WI38 (cell line): ENCODE measurements at regions not wholly inside any gene's neighbourhood (a gene's known extent, or its start where the extent isn't known, plus 50 kb on each side); places are given as distances from the start of the nearest gene placed in this dataset.
"Not testable (repeated sequence)": the region's sequence is repeated elsewhere in the genome, so short reads cannot be mapped to it uniquely, and the experiment has no call there.

Experiments
- H3K4me3 ChIP-seq: 2 replicates; pipeline ENCODE4 v1.5.1; 2011; ENCODE audit warnings: low read depth, mild to moderate bottlenecking, control low read depth, low read length
- CTCF ChIP-seq: IDR thresholded peaks from 2 replicates; pipeline ENCODE4 v1.5.1; 2012; ENCODE audit warnings: low read depth, mild to moderate bottlenecking, control low read depth, low read length

DNA sequence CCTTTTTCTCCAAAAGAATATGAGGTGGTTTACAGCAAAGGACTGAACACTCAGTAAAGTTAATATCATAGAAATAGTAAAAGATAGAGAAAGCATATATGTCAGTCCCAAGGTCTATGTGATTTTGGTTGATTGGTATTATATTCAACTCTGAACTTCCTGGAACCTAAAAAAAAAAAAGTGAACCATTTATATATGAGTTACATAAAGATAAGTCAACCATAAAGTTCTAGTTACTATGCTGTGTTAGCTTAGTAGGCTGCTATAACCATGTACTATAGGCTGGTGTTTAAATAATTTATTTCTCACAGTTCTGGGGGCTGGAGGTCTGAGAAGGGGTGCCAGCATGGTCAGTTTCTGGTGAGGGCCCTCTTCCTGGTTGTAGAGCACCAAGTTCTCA is 475.6 kb downstream of the KLF12 start:
- TF ChIP-seq CTCF, result no peak
- H3K4me3 ChIP-seq, result no peak overlapping the region

DNA sequence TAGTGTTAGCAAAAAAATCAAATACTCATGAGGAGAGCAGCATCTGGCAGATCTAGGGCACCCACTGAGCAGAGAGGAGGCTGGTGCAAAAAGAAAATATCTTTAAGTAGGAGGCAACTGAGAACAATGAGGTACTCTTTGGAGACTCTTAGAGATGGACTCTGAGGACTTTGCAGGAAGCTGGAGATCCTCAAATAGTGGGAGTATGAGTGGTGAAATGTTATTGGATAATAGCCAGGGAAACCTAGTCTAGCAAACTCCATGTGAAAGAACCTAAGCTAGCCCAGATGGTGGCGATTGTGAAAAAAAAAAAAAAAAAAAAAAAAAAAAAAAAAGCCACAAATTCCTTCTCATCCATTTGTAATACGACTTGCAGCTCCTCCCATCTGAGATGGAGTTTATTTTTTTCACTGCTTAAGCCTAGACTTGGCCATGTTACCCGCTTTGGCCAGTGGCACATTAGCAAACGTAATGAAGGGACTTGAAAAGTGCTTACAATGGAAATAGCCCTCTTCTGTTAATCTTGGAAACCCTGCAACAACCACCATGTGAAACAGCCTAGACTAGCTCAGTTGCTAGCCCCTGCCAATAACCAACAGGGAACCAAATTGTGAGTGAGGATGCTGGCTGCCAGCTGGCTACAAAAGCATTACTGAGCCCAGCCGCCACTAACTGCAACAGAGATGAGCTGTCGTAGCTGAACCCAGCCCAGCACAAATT is 476.2 kb downstream of the KLF12 start:
- no peak overlapping the region for H3K4me3 ChIP-seq
- no peak for TF ChIP-seq CTCF

- no peak overlapping the region for H3K4me3 ChIP-seq
- no peak for TF ChIP-seq CTCF
Measured at GRCh38 chr13:73656863-73657262, 477.3 kb downstream of the KLF12 start.

- no peak for TF ChIP-seq CTCF
- H3K4me3 ChIP-seq, result no peak overlapping the region
Measured at GRCh38 chr13:73653688-73654087, 480.5 kb downstream of the KLF12 start.

DNA sequence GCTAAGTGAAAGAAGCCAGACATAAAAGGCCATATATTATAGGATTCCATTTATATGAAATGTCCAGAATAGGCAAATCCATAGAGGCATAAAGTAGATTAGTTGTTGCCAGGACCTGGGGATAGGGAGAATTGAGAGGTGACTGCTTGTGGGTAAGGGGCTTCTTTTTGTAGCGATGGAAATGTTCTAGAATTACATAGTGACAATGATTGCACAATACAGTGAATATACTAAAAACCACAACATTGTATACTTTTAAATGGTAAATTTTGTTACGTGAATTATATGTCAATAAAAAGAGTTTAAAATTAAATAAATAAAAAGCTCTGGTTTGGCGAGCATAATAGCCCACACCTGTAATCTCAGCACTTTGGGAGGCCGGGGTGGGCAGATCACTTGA is 486.8 kb downstream of the KLF12 start:
- no peak overlapping the region for H3K4me3 ChIP-seq
- no peak for TF ChIP-seq CTCF

DNA sequence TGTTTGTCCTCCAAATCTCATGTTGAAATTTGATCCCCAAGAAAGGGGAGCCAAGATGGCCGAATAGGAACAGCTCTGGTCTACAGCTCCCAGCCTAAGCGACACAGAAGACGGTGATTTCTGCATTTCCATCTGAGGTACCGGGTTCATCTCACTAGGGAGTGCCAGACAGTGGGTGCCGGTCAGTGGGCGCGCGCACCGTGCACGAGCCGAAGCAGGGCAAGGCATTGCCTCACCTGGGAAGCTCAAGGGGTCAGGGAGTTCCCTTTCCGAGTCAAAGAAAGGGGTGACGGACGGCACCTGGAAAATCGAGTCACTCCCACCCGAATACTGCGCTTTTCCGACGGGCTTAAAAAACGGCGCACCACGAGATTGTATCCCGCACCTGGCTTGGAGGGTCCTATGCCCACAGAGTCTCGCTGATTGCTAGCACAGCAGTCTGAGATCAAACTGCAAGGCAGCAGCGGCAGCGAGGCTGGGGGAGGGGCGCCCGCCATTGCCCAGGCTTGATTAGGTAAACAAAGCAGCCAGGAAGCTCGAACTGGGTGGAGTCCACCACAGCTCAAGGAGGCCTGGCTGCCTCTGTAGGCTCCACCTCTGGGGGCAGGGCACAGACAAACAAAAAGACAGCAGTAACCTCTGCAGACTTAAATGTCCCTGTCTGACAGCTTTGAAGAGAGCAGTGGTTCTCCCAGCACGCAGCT is 493.6 kb downstream of the KLF12 start:
- not testable (repeated sequence) for H3K4me3 ChIP-seq

DNA sequence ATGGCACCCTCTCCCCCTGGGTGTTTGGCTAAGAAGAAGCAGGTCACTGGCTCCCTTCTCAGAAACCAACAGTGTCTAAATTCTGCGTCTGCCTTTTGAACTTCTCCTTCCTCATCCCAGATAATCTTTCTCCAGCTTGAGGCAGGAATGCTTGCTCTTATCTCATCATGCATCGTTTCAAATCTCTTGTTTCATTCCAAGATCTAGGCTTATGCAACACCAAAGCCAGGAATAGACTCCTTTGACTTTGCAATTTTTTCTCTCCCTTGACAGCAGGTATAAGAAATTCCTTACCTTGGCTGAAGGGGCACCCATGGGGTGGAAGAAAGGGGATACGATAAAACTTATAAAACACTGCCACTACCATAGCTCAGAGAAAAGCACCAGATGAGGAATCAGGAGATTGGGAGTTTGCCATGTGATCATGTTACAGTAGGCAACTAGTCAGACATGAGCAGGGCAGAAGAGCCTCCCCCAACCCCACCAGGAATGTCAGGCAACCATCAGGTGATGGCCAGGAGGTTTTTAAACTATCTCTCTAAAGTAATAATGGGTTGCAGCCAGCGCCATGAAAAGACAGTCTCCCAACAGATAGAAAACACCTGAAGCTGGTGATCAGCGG is 498.9 kb downstream of the KLF12 start:
- no peak overlapping the region for H3K4me3 ChIP-seq
- TF ChIP-seq CTCF, result no peak
